Stimulated activated CD4-positive, alpha-beta T cell treated with anti-CD3 and anti-CD28 coated beads, Interleukin-1b, Interleukin-23, amount 100 ng/mL, for 24 hours (primary cell): ENCODE measurements at regions not wholly inside any gene's neighbourhood (a gene's known extent, or its start where the extent isn't known, plus 50 kb on each side); places are given as distances from the start of the nearest gene placed in this dataset.
"Not testable (repeated sequence)": the region's sequence is repeated elsewhere in the genome, so short reads cannot be mapped to it uniquely, and the experiment has no call there.

Source experiments
- DNase-seq, 4 experiments: peaks; one replicate each; pipeline ENCODE4 v3.0.0-alpha.2; 2020; ENCODE audit warnings: low read depth in 4 of 4, low spot score in 1 of 4

DNA sequence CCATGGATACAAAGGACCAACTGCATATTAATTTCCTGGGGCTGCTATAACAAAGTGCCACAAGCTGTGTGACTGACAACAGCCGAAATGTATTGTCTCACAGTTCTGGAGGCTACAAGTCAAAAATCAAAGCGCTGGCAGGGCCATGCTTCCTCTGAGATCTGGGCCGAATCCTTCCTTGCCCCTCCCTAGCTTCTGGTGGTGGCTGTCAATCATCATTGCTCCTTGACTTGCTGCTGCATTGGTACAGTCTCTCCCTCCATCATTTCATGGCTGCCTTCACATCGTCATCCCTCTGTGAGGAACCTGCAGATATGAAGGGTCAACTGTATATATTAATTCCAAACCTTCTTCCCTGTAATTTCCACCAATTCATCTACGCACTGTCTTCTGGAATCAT lies 118.3 kb downstream of the EXOC5 start:
- no peak for DNase-seq

GRCh38 chr14:57139173-57139572 lies 129.5 kb downstream of the EXOC5 start:
- no peak for DNase-seq

- DNase-seq: no peak
Observed at GRCh38 chr14:57136669-57137328, 131.9 kb downstream of the EXOC5 start.

DNA sequence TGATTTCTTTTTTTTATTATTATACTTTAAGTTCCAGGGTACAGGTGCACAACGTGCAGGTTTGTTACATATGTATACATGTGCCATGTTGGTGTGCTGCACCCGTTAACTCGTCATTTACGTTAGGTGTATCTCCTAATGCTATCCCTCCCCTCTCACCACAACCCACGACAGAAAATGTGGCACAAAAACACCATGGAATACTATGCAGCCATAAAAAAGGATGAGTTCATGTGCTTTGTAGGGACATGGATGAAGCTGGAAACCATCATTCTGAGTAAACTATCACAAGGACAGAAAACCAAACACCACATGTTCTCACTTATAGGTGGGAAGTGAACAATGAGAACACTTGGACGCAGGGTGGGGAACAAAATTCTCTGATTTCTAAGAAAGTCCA lies 140.9 kb downstream of the EXOC5 start:
- DNase-seq: not testable (repeated sequence)

DNA sequence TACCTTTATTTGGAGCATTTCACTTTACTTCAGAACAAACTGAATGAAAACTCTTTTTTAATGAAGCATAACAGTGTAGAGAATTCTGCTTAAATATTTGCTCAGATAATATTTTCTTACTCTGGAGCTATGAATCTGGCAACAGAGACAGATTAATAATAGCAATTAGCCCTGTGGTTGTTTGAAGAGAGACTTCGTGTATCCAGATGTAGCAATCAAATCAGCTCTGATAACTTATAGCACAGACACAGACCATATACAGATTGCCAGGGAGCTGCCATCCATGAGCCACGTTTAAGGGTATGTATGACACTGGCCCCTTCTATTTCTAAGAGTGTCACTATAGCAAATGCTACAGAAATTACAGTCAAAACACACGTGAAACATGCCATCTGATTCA lies 146.6 kb downstream of the EXOC5 start:
- DNase-seq: no peak

GRCh38 chr14:57112072-57112807 lies 156.5 kb downstream of the EXOC5 start:
- DNase-seq: not testable (repeated sequence)

DNA sequence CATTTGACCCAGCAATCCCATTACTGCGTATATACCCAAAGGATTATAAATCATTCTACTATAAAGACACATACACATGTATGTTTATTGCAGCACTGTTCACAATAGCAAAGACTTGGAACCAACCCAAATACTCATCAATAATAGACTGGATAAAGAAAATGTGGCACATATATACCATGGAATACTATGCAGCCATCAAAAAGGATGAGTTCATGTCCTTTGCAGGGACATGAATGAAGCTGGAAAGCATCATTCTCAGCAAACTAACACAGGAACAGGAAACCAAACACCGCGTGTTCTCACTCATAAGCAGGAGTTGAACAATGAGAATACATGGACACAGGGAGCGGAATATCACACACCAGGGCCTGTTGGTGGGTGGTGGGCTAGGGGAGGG lies 158.3 kb downstream of the EXOC5 start:
- not testable (repeated sequence) for DNase-seq

- no peak for DNase-seq
Observed at GRCh38 chr14:57091030-57091608, 177.6 kb downstream of the EXOC5 start.

- no peak for DNase-seq
Observed at GRCh38 chr14:57089901-57090300, 178.8 kb downstream of the EXOC5 start.

- DNase-seq: no peak
Observed at GRCh38 chr14:57087841-57088240, 180.9 kb downstream of the EXOC5 start.

DNA sequence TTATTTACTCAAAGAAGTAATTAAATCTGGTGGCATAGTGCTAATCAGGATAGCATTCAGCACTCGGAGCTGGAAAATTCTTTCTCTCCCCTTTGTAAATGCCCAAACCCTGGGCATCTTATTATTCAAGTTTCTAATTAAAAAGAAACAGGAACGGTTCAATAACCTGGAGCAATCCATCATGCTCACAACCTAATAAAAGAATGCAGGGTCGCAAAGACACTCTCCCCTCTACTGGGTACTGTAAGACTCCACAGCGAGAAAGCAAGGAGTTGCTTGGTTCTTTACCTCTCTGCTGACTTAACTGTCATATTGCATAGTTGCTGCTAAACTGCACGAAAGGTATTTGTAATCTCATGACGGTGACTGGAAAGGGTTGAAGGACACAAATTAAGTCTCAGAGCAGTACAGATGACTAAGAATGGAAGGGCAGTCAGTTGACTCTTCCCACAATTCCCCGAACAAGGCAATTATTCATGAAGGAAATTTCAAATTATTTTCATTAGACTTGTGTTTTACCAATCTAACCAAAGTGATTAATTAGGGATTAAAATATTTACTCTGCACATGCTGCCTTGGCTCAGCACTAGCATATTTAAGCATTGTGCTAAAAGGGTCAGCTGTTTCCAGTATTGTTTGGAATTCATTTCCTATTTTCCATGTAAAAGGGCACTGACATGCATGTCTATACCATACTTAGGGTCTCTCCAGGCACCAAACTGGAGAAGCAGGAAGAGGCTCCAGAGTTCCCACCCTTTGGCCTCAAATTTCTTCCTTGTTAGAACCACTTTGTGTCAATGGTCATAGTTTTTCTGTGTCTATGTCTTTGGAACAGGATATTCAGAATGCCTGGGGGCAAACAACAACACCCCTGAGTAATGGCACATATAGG lies 182.2 kb downstream of the EXOC5 start:
- no peak for DNase-seq

GRCh38 chr14:57085801-57086200 lies 182.9 kb downstream of the EXOC5 start:
- no peak for DNase-seq

DNA sequence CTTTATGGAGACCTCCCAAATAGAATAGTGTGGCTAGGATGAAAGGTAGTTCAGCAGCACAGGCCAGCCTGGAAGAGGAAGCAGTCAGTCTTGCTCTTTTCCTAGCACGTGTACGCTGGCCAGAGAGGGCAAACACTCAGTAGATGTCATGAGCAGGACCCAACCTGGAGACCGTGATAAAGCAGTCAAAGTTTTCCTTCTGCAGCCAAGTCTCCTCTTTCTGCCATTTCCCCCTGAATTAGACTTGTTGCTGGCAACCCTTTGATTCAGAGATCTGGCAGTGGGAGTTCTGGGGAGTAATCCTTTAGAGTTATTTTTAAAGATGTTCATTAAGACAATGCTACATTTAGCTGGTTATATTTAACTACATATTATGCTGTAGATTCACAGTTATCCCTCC lies 183.7 kb downstream of the EXOC5 start:
- DNase-seq: no peak

DNA sequence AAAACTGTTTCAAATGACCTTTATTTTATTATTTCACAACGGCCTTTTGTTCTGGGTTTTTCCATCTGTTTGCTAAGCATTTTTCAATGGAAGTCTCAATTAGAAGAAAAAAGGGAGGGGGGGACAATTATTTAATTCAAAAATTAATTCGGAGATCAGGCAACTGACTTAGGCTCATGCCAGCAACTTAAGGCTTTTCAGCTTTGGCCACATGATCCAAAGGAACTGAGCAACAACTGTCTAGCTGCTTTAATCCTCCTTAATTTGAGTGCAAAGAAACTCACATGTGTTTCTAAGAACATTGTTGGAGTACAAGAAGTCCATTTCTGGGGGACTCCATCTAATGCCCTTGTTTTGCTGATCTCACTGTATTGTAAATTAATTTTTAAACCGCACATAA lies 188.0 kb downstream of the EXOC5 start:
- no peak for DNase-seq

- no peak for DNase-seq
Observed at GRCh38 chr14:57078054-57078453, 190.7 kb downstream of the EXOC5 start.

DNA sequence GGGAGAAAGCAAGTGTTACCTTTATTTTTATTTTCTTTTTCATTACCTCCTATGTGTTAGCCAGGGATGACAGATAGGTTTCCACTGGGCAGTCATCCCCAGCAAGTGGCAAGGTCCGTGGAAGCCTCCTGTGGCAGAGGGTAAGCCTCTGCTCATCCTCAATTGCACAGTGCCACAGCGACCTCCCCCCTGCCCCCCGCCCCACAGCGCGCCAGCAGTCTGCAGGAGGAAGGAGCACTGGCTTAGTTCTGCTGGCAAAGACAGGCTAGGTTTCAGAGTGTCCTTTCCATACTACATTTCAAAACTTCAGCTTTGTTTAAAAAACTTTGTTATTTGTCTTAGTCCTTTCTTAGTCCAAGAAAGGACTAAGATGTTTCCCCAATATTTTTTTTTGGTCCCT lies 194.7 kb downstream of the EXOC5 start:
- no peak for DNase-seq

DNA sequence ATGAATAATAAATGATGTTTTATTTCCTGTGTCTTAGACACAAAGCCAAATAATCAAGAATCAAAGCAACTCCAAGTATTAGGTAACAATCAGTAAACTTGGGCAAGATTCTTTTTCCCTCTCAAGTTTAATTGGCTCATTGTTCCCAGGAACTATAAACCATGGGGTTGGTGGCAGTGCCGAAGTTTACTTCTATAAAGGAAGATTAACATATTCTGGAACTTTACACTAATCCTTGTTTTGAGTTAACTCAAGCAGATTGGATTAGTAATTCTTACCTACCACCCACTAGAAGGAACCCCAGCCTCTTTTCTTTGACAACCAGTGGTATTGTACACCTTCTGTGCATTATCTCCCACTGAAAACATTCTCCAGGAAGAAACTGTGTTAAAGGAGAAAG lies 197.1 kb downstream of the EXOC5 start:
- DNase-seq: no peak

DNA sequence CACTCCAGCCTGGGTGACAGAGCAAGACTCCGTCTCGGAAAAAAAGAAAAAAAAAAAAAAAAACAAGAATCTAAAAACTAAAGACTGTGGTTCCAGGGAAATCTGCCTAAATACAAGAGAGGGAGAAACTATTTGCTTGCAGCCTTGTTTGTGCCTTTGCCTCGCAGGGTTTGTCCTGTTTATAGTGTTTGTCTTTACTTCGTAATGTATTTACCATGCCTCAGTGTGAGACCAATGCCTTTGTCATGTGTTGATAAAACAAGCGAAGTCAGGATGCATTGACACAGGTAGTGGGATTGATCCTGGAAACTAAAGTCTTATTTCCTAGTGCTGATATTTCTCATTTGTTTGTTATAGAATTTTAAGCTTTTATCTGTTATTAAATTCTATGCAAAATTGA lies 199.0 kb downstream of the EXOC5 start:
- no peak for DNase-seq

DNA sequence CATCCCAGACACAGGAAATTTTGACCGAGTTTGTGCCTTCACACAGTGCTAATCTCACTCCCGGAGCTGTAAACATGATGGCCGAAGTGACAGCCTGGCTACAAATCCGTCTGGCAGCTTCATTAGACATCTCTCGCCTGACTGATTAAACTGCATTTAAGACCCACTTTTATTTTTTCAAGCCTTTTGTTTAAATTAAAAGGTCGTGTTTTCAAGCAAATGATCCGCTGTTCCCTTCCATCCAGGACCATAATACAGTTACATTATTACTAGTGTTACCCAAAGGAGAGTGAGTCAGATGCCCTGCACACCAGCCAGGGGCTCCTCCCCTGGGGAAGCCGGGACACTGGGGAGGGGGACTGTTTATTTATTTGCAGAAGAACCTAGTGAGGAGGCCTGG lies 200.2 kb downstream of the EXOC5 start:
- DNase-seq: no peak

- peak in 3 of 4 experiments; percentile 3 to 25 (median 12) for DNase-seq
Observed at GRCh38 chr14:57066887-57067513, 201.7 kb downstream of the EXOC5 start.

DNA sequence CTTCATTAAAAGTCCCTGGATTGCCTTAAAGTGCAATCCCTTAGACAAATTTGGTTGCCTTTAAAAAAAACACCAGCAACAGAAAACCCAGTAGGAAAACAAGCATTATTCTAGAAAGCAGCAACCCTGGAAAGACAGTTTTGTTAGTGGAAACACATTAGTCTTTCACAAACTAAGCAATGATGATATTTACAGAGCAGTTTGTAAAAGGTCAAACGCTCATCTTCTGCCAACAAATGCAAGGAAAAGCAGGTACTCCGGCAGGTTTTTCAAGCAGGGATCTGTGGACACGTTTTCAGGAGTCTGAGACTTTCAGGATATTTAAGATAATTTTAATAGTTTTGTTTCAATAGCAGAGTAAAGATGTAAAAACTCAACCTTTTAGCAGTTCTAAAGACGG lies 202.2 kb downstream of the EXOC5 start:
- DNase-seq: no peak
